HG03139 (cell line): ENCODE measurements at regions not wholly inside any gene's neighbourhood (a gene's known extent, or its start where the extent isn't known, plus 50 kb on each side); places are given as distances from the start of the nearest gene placed in this dataset.
A peak's percentile ranks its signal among the peaks of the same experiment; 100 is the strongest.
"Not testable (repeated sequence)": the region's sequence is repeated elsewhere in the genome, so short reads cannot be mapped to it uniquely, and the experiment has no call there.

Experiments
- ATAC-seq: cut with Tn5 transposase; IDR thresholded peaks from one replicate; pipeline ENCODE4 v1.9.1; 2021; ENCODE audit not compliant: unreplicated experiment

- ATAC-seq = no peak
Measured at GRCh38 chr20:11976966-11977365, 59.3 kb downstream of the BTBD3 start.

GRCh38 chr20:11978496-11978895 is 60.8 kb downstream of the BTBD3 start:
- ATAC-seq = no peak

GRCh38 chr20:11979306-11979990 is 61.8 kb downstream of the BTBD3 start:
- ATAC-seq = no peak

- no peak for ATAC-seq
Measured at GRCh38 chr20:11980263-11980662, 62.6 kb downstream of the BTBD3 start.

- ATAC-seq = no peak
Measured at GRCh38 chr20:11981366-11981947, 63.8 kb downstream of the BTBD3 start.

- no peak for ATAC-seq
Measured at GRCh38 chr20:11982289-11982954, 64.7 kb downstream of the BTBD3 start.

- ATAC-seq = no peak
Measured at GRCh38 chr20:11982955-11983470, 65.3 kb downstream of the BTBD3 start.

- no peak for ATAC-seq
Measured at GRCh38 chr20:11986954-11987353, 69.3 kb downstream of the BTBD3 start.

GRCh38 chr20:11987526-11987925 is 69.8 kb downstream of the BTBD3 start:
- no peak for ATAC-seq

- no peak for ATAC-seq
Measured at GRCh38 chr20:11989018-11989771, 71.5 kb downstream of the BTBD3 start.

- no peak for ATAC-seq
Measured at GRCh38 chr20:11992426-11992825, 74.7 kb downstream of the BTBD3 start.

GRCh38 chr20:11993886-11994461 is 76.3 kb downstream of the BTBD3 start:
- ATAC-seq = no peak

GRCh38 chr20:11995805-11996567 is 78.3 kb downstream of the BTBD3 start:
- no peak for ATAC-seq

GRCh38 chr20:12004776-12005175 is 87.1 kb downstream of the BTBD3 start:
- not testable (repeated sequence) for ATAC-seq

GRCh38 chr20:12012241-12013222 is 94.8 kb downstream of the BTBD3 start:
- peak; percentile 58 for ATAC-seq

GRCh38 chr20:12014276-12014675 is 96.6 kb downstream of the BTBD3 start:
- ATAC-seq = no peak

GRCh38 chr20:12014736-12015135 is 97.0 kb downstream of the BTBD3 start:
- ATAC-seq = no peak

GRCh38 chr20:12016291-12016690 is 98.6 kb downstream of the BTBD3 start:
- ATAC-seq = no peak

GRCh38 chr20:12019715-12020114 is 102.0 kb downstream of the BTBD3 start:
- ATAC-seq = no peak
